ENCODE measurements at regions not wholly inside any gene's neighbourhood (a gene's known extent, or its start where the extent isn't known, plus 50 kb on each side); places are given as distances from the start of the nearest gene placed in this dataset.

GRCh38 chr1:99590578-99591209, 55.2 kb upstream of the PALMD start:
- Histone ChIP-seq H3K9me3 (ENCODE audit: control insufficient read depth in 2 of 3, insufficient read depth in 1 of 3, low read length in 3 of 3) (no peaks in the 10 kb centered on the region), H3K27me3 (ENCODE audit: control insufficient read depth, insufficient read depth, low read length) (no peaks in the 10 kb centered on the region), H3K4me3 (ENCODE audit: low read length in 3 of 3) (no peak overlapping the region), H3K27ac (ENCODE audit: low read depth in 2 of 2, low read length in 2 of 2) (no peak overlapping the region), H3K9ac (ENCODE audit: low read length in 3 of 3) (no peak overlapping the region), H3K36me3 (ENCODE audit: control insufficient read depth in 2 of 3, insufficient read depth in 3 of 3, low read length in 3 of 3) (no peaks in the 10 kb centered on the region), H3K4me1 (ENCODE audit: control insufficient read depth in 2 of 3, insufficient read depth in 2 of 3, low read depth in 1 of 3, low read length in 3 of 3) (no peaks in the 10 kb centered on the region)
- no peak for TF ChIP-seq CTCF (IDR thresholded peaks at IDR 0.05; ENCODE audit: borderline replicate concordance, extremely low read depth, insufficient read depth)
- DNase-seq, result peak in 2 of 5 donors; percentile 44 to 66
- intact Hi-C loops (cut with DNase I), result no loop called here
- no peak for FAIRE-seq

GRCh38 chr1:99591886-99592285, 54.0 kb upstream of the PALMD start:
- no peaks in the 10 kb centered on the region for H3K36me3 ChIP-seq (ENCODE audit: control insufficient read depth in 2 of 3, insufficient read depth in 3 of 3, low read length in 3 of 3)
- DNase-seq (no peak), FAIRE-seq (no peak)
- H3K4me3 ChIP-seq (ENCODE audit: low read length in 3 of 3), result no peak overlapping the region
- no peak overlapping the region for H3K9ac ChIP-seq (ENCODE audit: low read length in 3 of 3)
- intact Hi-C loops (cut with DNase I), result no loop called here
- no peaks in the 10 kb centered on the region for H3K27me3 ChIP-seq (ENCODE audit: control insufficient read depth, insufficient read depth, low read length)
- H3K4me1 ChIP-seq (ENCODE audit: control insufficient read depth in 2 of 3, insufficient read depth in 2 of 3, low read depth in 1 of 3, low read length in 3 of 3), result no peaks in the 10 kb centered on the region
- no peaks in the 10 kb centered on the region for H3K9me3 ChIP-seq (ENCODE audit: control insufficient read depth in 2 of 3, insufficient read depth in 1 of 3, low read length in 3 of 3)
- H3K27ac ChIP-seq (ENCODE audit: low read depth in 2 of 2, low read length in 2 of 2), result no peak overlapping the region
- TF ChIP-seq CTCF (IDR thresholded peaks at IDR 0.05; ENCODE audit: borderline replicate concordance, extremely low read depth, insufficient read depth), result no peak

- H3K9me3 ChIP-seq (ENCODE audit: control insufficient read depth in 2 of 3, insufficient read depth in 1 of 3, low read length in 3 of 3), result no peaks in the 10 kb centered on the region
- no peak overlapping the region for H3K9ac ChIP-seq (ENCODE audit: low read length in 3 of 3)
- H3K4me1 ChIP-seq (ENCODE audit: control insufficient read depth in 2 of 3, insufficient read depth in 2 of 3, low read depth in 1 of 3, low read length in 3 of 3), result no peaks in the 10 kb centered on the region
- no peak for TF ChIP-seq CTCF (IDR thresholded peaks at IDR 0.05; ENCODE audit: borderline replicate concordance, extremely low read depth, insufficient read depth)
- H3K4me3 ChIP-seq (ENCODE audit: low read length in 3 of 3), result no peak overlapping the region
- no peak overlapping the region for H3K27ac ChIP-seq (ENCODE audit: low read depth in 2 of 2, low read length in 2 of 2)
- H3K36me3 ChIP-seq (ENCODE audit: control insufficient read depth in 2 of 3, insufficient read depth in 3 of 3, low read length in 3 of 3), result no peaks in the 10 kb centered on the region
- DNase-seq (no peak), FAIRE-seq (no peak)
- no peaks in the 10 kb centered on the region for H3K27me3 ChIP-seq (ENCODE audit: control insufficient read depth, insufficient read depth, low read length)
- intact Hi-C loops (cut with DNase I), result no loop called here
Measured at GRCh38 chr1:99594205-99594604, 51.7 kb upstream of the PALMD start.

- no peak overlapping the region for H3K27ac ChIP-seq (ENCODE audit: low read depth in 2 of 2, low read length in 2 of 2)
- FAIRE-seq, result no peak
- intact Hi-C loops (cut with DNase I), result no loop called here
- H3K9me3 ChIP-seq (ENCODE audit: control insufficient read depth in 2 of 3, insufficient read depth in 1 of 3, low read length in 3 of 3), result no peaks in the 10 kb centered on the region
- no peaks in the 10 kb centered on the region for H3K4me1 ChIP-seq (ENCODE audit: control insufficient read depth in 2 of 3, insufficient read depth in 2 of 3, low read depth in 1 of 3, low read length in 3 of 3)
- no peak for TF ChIP-seq CTCF (IDR thresholded peaks at IDR 0.05; ENCODE audit: borderline replicate concordance, extremely low read depth, insufficient read depth)
- H3K36me3 ChIP-seq (ENCODE audit: control insufficient read depth in 2 of 3, insufficient read depth in 3 of 3, low read length in 3 of 3), result no peaks in the 10 kb centered on the region
- DNase-seq, result no peak
- H3K4me3 ChIP-seq (ENCODE audit: low read length in 3 of 3), result no peak overlapping the region
- no peak overlapping the region for H3K9ac ChIP-seq (ENCODE audit: low read length in 3 of 3)
- H3K27me3 ChIP-seq (ENCODE audit: control insufficient read depth, insufficient read depth, low read length), result no peaks in the 10 kb centered on the region
Measured at GRCh38 chr1:99595041-99595440, 50.9 kb upstream of the PALMD start.

Data from kidney (tissue), 13 donors.